ENCODE measurements at regions not wholly inside any gene's neighbourhood (a gene's known extent, or its start where the extent isn't known, plus 50 kb on each side); places are given as distances from the start of the nearest gene placed in this dataset.

- DNase-seq (ENCODE audit: low spot score), result no peak
Measured at GRCh38 chr22:47789171-47789570, 1026.7 kb downstream of the TBC1D22A start.

GRCh38 chr22:47788461-47788860 lies 1026.0 kb downstream of the TBC1D22A start:
- no peak for DNase-seq (ENCODE audit: low spot score)

DNA sequence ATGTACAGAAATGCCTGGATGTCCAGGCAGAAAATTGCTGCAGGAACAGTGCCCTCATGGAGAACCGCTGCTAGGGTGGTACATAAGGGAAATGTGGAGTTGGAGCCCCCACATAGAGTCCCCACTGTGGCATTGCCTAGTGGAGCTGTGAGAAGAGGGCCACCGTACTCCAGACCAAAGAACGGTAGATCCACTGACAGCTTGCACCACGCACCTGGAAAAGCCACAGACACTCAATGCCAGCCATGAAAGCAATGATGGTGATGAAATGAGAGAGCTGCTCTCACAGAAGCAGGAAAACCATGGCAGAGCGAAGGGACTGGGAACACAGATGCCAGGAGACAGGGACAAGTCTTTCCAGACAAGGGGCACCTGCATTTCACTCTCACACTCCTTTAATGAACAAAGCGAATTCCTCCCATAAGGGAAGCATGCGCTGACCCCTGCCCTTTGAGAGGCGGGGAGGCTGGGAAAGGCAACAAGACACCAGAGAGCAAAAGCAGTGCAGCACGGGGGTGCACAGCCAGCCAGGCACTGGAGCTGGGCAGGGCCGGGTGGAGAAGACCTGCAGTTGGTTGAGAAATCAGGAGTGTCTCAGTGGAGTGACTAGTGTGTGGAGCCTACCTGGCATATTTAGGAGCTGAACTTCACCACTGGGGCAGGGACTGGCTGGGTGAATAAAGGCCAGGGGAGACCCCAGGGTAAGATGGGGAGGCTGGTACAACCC lies 1025.2 kb downstream of the TBC1D22A start:
- DNase-seq (ENCODE audit: low spot score), result no peak

DNA sequence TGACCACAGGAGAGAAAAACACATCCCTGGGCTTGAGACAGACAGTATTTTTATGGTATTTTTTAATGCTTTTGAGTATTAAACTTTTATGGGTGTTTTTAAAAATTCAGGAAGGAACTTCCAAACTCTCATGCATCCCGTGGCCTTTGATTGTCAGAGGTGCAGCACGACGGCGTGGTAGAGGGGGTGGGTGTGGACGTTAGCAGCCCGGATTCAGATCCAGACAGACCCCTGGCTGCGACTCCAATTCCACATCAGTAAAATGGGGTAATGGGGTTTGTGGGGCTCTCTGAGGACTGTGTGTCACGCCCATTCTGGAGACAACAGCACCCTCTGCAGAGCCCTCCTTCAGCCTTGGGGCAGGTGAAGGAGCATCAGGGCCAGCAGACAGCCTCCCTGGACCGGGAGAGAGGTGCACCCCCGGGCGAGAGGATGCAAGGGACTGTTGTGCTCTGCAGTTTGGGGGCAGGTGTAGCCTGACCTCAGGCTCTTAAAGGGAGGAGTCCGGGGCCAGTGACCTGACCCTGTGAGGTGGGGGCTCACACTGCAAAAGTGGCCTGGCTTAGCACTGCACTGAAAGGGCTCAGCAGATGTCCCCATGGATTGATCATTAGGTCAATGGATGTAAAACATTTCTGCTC lies 1024.3 kb downstream of the TBC1D22A start:
- DNase-seq (ENCODE audit: low spot score), result no peak

DNA sequence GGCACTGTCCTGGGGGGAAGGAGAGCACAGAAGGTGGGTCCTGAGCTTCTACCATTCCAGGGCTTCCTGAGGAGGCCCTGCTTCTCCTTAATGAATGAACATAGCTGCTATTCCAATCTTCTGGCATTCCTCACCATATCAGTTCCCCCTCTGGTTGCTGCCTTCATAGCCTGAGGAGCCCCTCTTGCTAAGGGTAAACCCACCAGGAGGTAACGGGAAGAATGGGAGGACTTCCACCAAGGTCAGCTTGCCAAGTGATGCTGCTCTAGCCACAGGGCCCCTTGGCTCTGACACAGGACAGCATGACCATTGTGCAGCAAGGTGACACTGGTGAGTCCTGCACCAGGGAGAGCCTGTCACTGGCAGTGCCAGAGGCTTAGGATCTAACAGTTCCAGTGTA lies 1022.5 kb downstream of the TBC1D22A start:
- DNase-seq (ENCODE audit: low spot score), result no peak

DNA sequence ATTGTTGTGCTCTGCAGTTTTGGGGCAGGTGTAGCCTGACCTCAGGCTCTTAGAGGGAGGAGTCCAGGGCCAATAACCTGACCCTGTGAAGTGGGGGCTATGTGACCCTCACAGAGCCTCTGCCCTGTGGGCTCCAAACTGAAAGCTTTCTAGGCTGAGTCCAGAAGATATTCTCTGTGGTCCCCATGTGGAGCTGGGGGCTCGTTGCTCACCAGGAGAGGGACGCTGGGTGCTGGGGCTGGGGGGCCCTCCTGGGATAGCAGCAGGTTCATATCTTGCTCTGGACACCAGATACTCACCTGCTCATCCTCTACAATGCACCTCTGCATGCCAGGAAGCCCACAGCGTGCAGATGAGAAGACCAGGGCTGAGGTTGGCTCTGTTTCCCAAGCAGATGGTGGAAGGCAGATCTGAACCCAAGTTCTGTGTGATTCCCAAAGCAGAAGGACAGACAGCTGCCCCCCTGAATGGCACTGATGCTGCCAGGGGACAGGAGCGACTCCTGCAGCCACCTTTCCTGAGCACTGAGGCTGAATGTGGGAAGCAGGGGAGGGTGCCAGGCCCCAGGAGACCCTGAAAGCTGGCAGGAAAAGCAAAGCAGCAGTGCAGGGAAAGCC lies 1022.0 kb downstream of the TBC1D22A start:
- DNase-seq (ENCODE audit: low spot score), result no peak

GRCh38 chr22:47783433-47784366 lies 1021.2 kb downstream of the TBC1D22A start:
- DNase-seq (ENCODE audit: low spot score), result no peak

GRCh38 chr22:47782328-47783075 lies 1020.1 kb downstream of the TBC1D22A start:
- no peak for DNase-seq (ENCODE audit: low spot score)

DNA sequence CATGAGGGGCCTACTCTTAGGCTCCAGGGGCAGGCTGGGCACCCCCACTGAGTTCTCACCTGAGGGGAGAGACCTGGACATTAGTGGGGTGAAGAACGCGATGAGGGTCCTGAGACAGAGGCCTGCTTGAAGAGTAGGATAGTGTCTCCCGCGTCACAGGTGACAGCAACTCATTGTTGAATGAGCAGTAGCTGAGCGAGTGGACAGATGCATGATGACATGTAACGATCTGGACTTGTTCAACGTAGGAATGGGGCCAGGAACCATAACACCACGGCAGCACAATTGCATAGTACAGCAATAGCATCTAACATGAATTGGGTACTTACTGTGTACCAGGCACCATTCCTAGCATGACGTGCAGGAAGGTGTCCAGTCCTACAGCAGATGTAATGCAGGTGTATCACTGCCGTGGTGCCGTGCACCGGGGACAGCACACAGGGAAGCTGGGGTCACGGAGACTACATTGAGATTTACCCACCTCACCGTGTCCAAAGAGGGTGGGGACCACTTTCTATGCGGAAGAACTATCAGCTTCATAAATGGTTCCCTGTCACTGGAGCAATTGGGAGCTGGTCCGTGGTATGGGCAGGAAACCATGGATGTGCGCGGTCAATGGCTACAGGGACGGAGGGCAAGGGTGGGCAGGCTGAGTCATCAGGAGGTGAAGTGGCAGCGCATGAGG lies 1019.1 kb downstream of the TBC1D22A start:
- no peak for DNase-seq (ENCODE audit: low spot score)

GRCh38 chr22:47781024-47781423 lies 1018.6 kb downstream of the TBC1D22A start:
- DNase-seq (ENCODE audit: low spot score), result no peak

DNA sequence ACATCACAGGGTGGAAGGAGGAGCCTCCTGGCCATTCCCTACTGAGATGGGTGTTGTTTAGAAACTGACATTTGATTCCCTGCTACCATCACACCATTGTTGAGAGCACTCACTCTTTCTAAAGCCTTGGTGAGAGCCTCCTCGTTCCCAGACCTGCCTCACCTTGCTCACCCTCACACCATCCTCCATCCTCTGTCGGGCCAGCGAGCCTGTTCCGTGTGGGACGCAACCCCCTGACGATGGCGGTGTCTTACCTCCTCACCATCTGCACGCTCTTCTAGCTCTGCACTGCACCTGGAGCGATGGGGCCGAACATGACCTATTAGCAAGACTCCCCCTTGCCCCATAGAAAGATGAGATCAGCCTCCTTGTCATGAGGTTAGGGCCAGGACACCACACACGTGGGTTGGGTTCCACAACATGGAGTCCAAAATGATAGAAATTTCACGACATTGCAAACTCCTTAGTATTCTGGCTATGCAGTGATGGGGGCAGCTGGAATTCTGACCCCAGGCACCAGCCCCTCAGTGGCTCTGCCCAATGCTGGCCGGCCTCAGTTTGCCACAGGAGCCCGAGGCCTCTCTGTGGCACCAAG lies 1017.9 kb downstream of the TBC1D22A start:
- DNase-seq (ENCODE audit: low spot score), result no peak

DNA sequence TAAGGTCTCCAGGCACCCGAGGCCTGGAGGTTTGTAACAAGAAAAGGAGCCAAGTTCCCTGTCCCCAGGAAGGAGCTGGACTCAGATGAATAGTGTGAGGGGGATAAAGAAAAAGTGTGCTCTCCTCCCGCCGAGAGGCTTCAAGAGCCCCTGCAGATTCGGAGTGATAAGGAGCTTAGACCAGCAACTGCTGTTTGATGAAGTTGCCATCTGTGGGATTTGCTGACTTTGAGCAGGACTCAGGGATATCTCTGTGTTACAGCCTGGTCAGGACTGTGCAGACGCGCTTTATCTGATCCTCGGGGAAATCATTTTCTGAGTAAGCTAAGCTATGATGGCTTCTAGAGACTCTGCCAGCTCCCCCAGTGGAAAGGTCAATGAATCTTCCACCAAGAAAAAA lies 1017.0 kb downstream of the TBC1D22A start:
- no peak for DNase-seq (ENCODE audit: low spot score)

GRCh38 chr22:47778160-47778658 lies 1015.8 kb downstream of the TBC1D22A start:
- no peak for DNase-seq (ENCODE audit: low spot score)

GRCh38 chr22:47777426-47777825 lies 1015.0 kb downstream of the TBC1D22A start:
- no peak for DNase-seq (ENCODE audit: low spot score)

DNA sequence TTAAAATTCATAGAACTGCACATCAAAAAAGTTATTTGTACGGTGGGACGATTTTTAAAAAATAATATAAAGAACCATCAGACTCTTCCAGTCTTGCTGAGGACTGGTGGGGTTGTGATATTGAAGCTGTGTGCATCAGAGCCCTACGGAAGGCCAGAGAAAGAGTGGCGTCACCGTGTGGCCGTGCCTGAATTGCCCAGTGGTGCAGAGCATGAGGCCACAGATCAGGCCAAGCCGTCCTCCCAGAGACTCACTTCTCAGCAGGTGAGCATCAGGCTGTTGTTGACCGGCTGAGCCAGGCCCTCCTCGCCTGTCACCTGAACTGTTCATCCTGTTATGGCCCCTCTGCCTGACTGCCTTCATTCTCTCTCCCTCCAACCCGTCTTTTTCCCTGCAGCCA lies 1013.9 kb downstream of the TBC1D22A start:
- DNase-seq (ENCODE audit: low spot score), result no peak

DNA sequence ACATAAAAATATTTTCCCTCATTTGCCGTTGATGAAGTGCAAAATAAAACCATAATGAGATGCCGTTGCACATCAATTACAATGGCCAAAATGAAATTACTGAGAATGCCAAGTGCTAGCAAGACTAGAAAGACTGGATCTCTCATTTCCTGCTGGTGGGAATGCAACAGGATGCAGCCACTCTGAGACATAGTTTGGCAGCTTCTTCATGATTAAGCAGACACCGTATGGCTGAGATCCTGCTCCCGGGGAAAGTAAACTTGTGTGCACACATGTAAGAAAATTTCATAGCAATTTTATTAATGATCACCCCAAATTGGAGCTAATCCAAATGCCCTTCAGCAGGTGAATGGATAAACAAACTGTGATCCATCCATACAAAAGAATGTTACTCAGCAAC lies 1013.2 kb downstream of the TBC1D22A start:
- no peak for DNase-seq (ENCODE audit: low spot score)

- no peak for DNase-seq (ENCODE audit: low spot score)
Measured at GRCh38 chr22:47775191-47775590, 1012.7 kb downstream of the TBC1D22A start.

DNA sequence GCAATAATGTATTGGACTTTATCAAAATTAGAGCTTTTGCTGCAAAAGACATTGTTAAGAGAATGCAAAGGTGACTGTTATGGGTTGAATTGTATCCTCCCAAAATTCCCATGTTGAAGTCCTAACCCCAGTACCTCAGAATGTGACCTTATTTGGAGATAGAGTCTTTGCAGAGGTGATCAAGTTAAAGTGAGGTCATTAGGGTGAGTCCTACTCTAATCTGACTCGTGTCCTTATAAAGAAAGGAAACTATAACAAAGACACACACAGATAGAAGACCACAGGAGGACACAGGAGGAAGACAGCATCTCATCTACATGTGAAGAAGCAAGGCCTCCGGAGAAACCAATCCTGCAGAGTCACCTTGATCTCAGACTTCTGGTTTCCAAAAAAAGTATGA lies 1011.2 kb downstream of the TBC1D22A start:
- no peak for DNase-seq (ENCODE audit: low spot score)

DNA sequence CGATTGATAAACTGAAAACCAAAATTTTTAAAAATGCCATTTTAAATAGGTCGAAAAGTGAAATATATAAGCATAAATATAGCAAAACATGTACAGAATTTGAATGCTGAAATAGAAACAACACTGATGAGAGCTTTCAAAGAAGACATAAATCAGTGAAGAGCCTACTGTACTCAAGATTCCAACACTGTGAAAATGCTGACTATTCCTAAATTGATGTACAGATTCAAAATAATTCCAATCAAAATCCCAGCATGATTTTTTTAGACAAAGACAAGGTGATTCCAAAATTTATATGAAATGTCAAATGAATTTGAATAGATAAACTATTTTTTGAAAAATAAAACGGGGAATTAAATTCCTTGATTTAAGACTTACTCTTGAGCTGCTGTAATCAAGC lies 1010.4 kb downstream of the TBC1D22A start:
- DNase-seq (ENCODE audit: low spot score), result no peak

DNA sequence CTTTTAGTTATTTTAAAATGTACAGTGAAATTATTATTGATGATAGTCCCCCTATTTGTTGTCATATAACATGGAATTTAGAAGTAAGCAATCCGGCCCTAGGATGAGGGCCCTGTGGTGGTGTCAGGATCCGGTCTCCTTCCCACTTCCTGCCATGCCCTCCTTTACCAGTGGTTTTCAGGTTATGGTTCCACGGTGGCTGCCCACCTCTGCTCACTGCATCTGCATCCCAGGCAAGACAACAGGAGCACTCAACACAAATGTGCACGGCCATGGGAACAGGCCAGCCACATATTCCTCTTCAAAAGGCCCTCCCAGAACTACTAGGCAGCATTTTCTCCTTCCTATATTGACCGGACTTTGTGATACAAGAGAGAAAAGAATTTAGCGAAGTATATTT lies 1007.2 kb downstream of the TBC1D22A start:
- no peak for DNase-seq (ENCODE audit: low spot score)
